ENCODE measurements at regions not wholly inside any gene's neighbourhood (a gene's known extent, or its start where the extent isn't known, plus 50 kb on each side); places are given as distances from the start of the nearest gene placed in this dataset.

DNA sequence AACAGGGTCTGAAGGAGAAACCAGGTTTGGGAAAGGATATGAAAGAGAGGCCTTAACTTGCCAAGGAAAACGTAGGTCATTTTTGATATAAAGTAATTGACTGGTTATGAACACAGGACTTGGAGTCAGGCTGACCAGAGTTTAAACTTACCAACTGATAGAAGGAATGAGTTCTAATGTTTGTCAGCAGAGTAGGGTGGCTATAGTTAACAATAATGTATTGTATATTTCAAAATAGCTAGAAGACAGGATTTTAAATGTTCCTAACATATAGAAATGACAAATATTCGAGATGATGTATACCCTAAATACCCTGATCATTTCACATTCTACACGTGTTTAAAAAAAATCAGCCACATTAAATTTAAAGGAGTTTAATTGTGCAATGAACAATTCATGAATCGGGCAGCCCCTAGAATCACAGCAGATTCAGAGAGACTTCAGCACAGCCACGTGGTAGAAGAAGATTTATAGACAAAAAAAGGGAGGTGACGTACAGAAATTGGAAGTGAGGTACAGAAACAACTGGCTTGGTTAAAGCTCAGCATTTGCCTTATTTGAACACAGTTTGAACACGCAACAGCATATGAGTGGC lies 52.5 kb upstream of the PLEKHG7 start:
- no peaks in the 10 kb centered on the region for H3K4me1 ChIP-seq (ENCODE audit: control insufficient read depth in 1 of 2, insufficient read depth in 2 of 2, low read length in 2 of 2)
- no peaks in the 10 kb centered on the region for H3K27me3 ChIP-seq (ENCODE audit: control insufficient read depth in 1 of 2, insufficient read depth in 2 of 2, low read length in 2 of 2)
- H3K9me3 ChIP-seq (ENCODE audit: control insufficient read depth in 1 of 2, low read length in 2 of 2): no peaks in the 10 kb centered on the region
- no peak overlapping the region for H3K9ac ChIP-seq (ENCODE audit: low read depth in 1 of 2, low read length in 2 of 2)
- H3K4me3 ChIP-seq (ENCODE audit: low read depth in 1 of 2, low read length in 2 of 2): no peak overlapping the region
- no peak overlapping the region for H3K27ac ChIP-seq (ENCODE audit: low read depth, low read length)
- no peaks in the 10 kb centered on the region for H3K36me3 ChIP-seq (ENCODE audit: control insufficient read depth in 1 of 2, insufficient read depth in 2 of 2, low read length in 2 of 2)

DNA sequence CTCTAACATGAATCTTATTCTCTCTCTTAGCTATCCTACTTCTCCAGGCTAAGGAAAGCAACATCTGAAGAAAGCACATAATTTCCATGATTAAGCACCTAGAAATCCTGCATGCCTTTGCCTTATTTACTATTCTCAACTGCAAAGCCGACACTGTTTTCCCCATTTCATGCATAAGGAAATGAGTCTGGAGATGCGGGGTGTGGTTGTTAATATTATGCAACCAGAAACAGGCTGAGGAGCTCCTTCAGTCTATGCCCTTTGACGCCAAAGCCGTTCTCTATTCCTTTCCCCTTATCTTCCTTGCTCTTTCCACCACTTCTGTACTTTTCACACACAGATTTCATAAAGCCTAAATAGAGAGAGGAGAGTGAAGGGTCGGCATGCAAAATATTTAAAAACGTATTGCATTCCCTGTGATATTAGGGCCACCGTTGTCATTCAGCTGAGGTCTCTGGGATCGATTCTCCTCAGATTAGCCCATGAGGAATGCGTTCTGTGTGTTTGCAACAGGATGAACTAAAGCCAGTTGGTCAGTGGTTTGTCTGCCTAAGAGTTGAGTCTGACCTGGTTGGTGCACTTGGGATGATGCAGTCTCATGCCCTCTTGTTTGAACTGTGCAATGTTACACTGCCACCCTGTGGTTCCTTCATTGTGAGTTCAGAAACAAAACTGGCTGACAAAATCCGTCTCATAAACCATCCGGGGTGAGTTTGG lies 53.1 kb upstream of the PLEKHG7 start:
- no peak overlapping the region for H3K27ac ChIP-seq (ENCODE audit: low read depth, low read length)
- no peak overlapping the region for H3K4me3 ChIP-seq (ENCODE audit: low read depth in 1 of 2, low read length in 2 of 2)
- H3K9me3 ChIP-seq (ENCODE audit: control insufficient read depth in 1 of 2, low read length in 2 of 2): no peaks in the 10 kb centered on the region
- H3K36me3 ChIP-seq (ENCODE audit: control insufficient read depth in 1 of 2, insufficient read depth in 2 of 2, low read length in 2 of 2): no peaks in the 10 kb centered on the region
- no peak overlapping the region for H3K9ac ChIP-seq (ENCODE audit: low read depth in 1 of 2, low read length in 2 of 2)
- H3K27me3 ChIP-seq (ENCODE audit: control insufficient read depth in 1 of 2, insufficient read depth in 2 of 2, low read length in 2 of 2): no peaks in the 10 kb centered on the region
- H3K4me1 ChIP-seq (ENCODE audit: control insufficient read depth in 1 of 2, insufficient read depth in 2 of 2, low read length in 2 of 2): no peaks in the 10 kb centered on the region

DNA sequence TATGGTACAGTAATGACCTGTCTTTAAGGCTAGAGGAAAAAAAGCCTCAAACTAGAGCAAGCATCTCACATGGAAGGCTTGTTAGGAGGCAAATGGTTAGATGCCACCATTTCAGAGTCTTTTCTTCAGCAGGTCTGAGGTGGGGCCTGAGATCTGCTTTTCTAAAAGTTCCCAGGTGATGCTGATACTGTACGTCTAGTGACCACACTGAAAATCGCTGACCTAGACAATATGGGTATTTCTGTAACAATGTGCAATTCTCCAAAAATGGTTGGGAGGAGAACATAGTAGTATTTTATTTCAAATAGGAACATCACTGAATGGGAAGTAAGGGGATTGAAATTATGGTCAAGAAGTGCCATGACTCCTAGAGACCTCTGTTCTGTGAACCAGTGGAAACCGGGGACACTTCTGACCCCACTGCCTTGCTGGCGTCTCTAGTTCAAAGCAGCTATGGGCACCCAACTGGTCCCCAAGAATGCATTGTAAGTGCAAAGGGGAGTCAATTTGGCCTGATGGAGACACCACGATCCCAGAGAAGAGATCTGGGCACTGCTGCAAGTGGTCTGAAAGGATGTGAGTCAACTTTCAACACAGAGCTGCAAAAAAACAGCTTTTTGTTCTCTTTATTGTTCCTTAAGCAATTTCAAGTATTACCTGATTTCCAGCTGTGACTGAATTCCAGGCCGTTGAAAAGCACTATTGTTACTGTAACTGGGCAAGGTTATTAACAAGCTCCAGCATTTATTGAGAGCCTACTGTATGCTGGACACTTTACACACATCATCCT lies 54.4 kb upstream of the PLEKHG7 start:
- H3K9me3 ChIP-seq (ENCODE audit: control insufficient read depth in 1 of 2, low read length in 2 of 2): no peaks in the 10 kb centered on the region
- no peaks in the 10 kb centered on the region for H3K4me1 ChIP-seq (ENCODE audit: control insufficient read depth in 1 of 2, insufficient read depth in 2 of 2, low read length in 2 of 2)
- H3K27me3 ChIP-seq (ENCODE audit: control insufficient read depth in 1 of 2, insufficient read depth in 2 of 2, low read length in 2 of 2): no peaks in the 10 kb centered on the region
- H3K36me3 ChIP-seq (ENCODE audit: control insufficient read depth in 1 of 2, insufficient read depth in 2 of 2, low read length in 2 of 2): no peaks in the 10 kb centered on the region
- no peak overlapping the region for H3K27ac ChIP-seq (ENCODE audit: low read depth, low read length)
- H3K4me3 ChIP-seq (ENCODE audit: low read depth in 1 of 2, low read length in 2 of 2): no peak overlapping the region
- H3K9ac ChIP-seq (ENCODE audit: low read depth in 1 of 2, low read length in 2 of 2): no peak overlapping the region

DNA sequence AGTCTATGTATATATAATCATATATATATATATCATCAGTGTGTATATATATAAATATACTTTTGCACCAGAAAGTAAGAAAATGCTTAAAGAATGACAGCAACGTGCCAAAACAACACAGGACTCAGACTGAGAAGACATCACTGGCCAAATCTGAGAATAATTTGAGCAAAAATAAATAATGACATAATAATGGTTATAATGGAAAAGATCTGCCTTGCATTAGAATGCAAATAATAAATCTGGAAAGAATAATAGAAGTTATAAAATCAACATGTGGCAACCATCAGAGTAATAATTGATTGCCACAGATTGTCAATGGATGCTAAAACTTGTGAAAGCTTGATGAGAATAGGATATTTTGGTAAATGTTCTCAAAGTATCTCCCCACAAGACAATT lies 61.5 kb upstream of the PLEKHG7 start:
- no peak overlapping the region for H3K4me3 ChIP-seq (ENCODE audit: low read depth in 1 of 2, low read length in 2 of 2)
- peaks cover 0 to 5% of the 10 kb centered on the region in 2 donors for H3K4me1 ChIP-seq (ENCODE audit: control insufficient read depth in 1 of 2, insufficient read depth in 2 of 2, low read length in 2 of 2)
- no peak overlapping the region for H3K9ac ChIP-seq (ENCODE audit: low read depth in 1 of 2, low read length in 2 of 2)
- H3K27ac ChIP-seq (ENCODE audit: low read depth, low read length): no peak overlapping the region
- no peaks in the 10 kb centered on the region for H3K36me3 ChIP-seq (ENCODE audit: control insufficient read depth in 1 of 2, insufficient read depth in 2 of 2, low read length in 2 of 2)
- H3K27me3 ChIP-seq (ENCODE audit: control insufficient read depth in 1 of 2, insufficient read depth in 2 of 2, low read length in 2 of 2): no peaks in the 10 kb centered on the region
- no peaks in the 10 kb centered on the region for H3K9me3 ChIP-seq (ENCODE audit: control insufficient read depth in 1 of 2, low read length in 2 of 2)

DNA sequence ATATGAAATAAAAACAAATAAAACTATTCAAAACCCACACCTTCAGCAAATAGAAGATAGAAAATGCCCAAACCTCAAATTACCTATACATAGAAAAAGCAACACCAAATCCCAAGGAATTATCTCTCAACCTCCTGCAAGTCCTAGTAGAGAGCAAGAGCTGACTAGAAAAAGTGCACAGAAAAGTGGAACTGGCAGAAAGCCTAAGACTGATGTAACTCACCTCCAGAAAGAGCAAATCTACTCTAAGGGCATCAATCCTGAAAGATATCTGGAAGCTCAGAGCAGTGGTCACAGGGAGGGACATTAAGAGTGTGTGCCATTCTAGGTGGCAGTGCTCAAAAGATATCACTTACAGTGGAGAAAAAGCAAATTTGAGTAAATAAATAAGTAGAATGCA lies 62.1 kb upstream of the PLEKHG7 start:
- Histone ChIP-seq H3K4me3 (ENCODE audit: low read depth in 1 of 2, low read length in 2 of 2) (no peak overlapping the region), H3K9me3 (ENCODE audit: control insufficient read depth in 1 of 2, low read length in 2 of 2) (no peaks in the 10 kb centered on the region), H3K27ac (ENCODE audit: low read depth, low read length) (no peak overlapping the region), H3K9ac (ENCODE audit: low read depth in 1 of 2, low read length in 2 of 2) (no peak overlapping the region), H3K27me3 (ENCODE audit: control insufficient read depth in 1 of 2, insufficient read depth in 2 of 2, low read length in 2 of 2) (no peaks in the 10 kb centered on the region), H3K36me3 (ENCODE audit: control insufficient read depth in 1 of 2, insufficient read depth in 2 of 2, low read length in 2 of 2) (no peaks in the 10 kb centered on the region), H3K4me1 (ENCODE audit: control insufficient read depth in 1 of 2, insufficient read depth in 2 of 2, low read length in 2 of 2) (peaks cover 0 to 5% of the 10 kb centered on the region in 2 donors)

DNA sequence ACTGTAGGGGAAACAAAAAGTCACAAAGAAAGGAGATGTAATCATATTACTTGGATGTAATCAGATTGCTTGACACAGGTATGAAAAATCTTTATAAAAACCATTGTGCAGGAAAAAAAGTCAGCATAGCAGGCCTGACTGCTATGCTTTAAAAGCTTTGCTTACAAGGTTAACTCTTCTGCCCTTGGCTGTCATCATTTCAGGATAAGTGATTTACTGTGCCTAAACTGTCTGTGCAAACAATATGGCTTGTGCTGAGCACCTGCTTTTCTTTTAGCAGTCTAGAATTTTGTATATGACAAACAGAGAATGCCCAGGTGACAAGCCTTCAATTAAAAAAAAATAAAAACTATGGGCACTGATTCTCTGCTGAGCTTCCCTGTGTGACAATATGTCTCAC lies 63.8 kb upstream of the PLEKHG7 start:
- no peak overlapping the region for H3K9ac ChIP-seq (ENCODE audit: low read depth in 1 of 2, low read length in 2 of 2)
- no peaks in the 10 kb centered on the region for H3K27me3 ChIP-seq (ENCODE audit: control insufficient read depth in 1 of 2, insufficient read depth in 2 of 2, low read length in 2 of 2)
- peaks cover 0 to 5% of the 10 kb centered on the region in 2 donors for H3K4me1 ChIP-seq (ENCODE audit: control insufficient read depth in 1 of 2, insufficient read depth in 2 of 2, low read length in 2 of 2)
- H3K9me3 ChIP-seq (ENCODE audit: control insufficient read depth in 1 of 2, low read length in 2 of 2): no peaks in the 10 kb centered on the region
- no peaks in the 10 kb centered on the region for H3K36me3 ChIP-seq (ENCODE audit: control insufficient read depth in 1 of 2, insufficient read depth in 2 of 2, low read length in 2 of 2)
- H3K4me3 ChIP-seq (ENCODE audit: low read depth in 1 of 2, low read length in 2 of 2): no peak overlapping the region
- no peak overlapping the region for H3K27ac ChIP-seq (ENCODE audit: low read depth, low read length)

DNA sequence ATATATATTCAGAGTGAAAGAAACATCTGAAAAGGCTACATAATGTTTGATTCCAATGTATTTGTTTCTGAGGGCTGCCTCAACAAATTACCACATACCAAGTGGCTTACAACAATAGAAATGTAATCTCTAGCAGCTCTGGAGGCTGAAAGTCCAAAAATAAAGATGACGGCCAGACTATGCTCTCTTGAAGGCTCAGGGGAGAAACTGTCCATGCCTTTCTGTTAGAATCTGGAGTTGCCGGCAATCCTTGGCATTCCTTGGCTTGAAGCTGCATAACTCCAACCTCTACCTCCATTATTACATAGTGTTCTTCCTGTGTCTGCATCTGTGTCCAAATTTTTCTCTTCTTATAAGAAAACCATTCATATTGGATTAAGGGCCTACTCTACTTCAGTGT lies 68.1 kb upstream of the PLEKHG7 start:
- Histone ChIP-seq H3K27ac (ENCODE audit: low read depth, low read length) (no peak overlapping the region), H3K36me3 (ENCODE audit: control insufficient read depth in 1 of 2, insufficient read depth in 2 of 2, low read length in 2 of 2) (no peaks in the 10 kb centered on the region), H3K4me1 (ENCODE audit: control insufficient read depth in 1 of 2, insufficient read depth in 2 of 2, low read length in 2 of 2) (peaks cover 0 to 5% of the 10 kb centered on the region in 2 donors), H3K27me3 (ENCODE audit: control insufficient read depth in 1 of 2, insufficient read depth in 2 of 2, low read length in 2 of 2) (no peaks in the 10 kb centered on the region), H3K4me3 (ENCODE audit: low read depth in 1 of 2, low read length in 2 of 2) (no peak overlapping the region), H3K9ac (ENCODE audit: low read depth in 1 of 2, low read length in 2 of 2) (no peak overlapping the region), H3K9me3 (ENCODE audit: control insufficient read depth in 1 of 2, low read length in 2 of 2) (no peaks in the 10 kb centered on the region)

DNA sequence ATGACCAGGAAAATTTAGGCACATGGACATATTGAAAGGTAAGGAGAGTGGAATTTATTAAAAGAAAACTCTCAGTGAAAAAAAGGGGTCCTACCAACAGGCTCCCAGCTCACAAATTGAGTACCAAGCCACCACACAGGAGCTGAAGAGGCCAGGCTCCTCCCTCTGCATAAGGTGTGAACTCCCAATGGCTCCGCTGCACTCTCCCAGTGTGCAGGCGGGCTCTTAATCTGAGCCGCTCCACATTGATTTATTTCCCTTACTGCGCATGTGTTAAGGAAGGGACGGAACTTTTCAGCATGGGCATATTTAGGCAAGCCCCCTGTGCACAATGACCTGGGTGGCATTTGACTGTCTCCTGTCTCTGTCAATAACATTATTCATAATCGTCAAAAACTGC lies 68.6 kb upstream of the PLEKHG7 start:
- no peaks in the 10 kb centered on the region for H3K4me1 ChIP-seq (ENCODE audit: control insufficient read depth in 1 of 2, insufficient read depth in 2 of 2, low read length in 2 of 2)
- H3K27ac ChIP-seq (ENCODE audit: low read depth, low read length): no peak overlapping the region
- no peaks in the 10 kb centered on the region for H3K36me3 ChIP-seq (ENCODE audit: control insufficient read depth in 1 of 2, insufficient read depth in 2 of 2, low read length in 2 of 2)
- H3K9ac ChIP-seq (ENCODE audit: low read depth in 1 of 2, low read length in 2 of 2): no peak overlapping the region
- H3K27me3 ChIP-seq (ENCODE audit: control insufficient read depth in 1 of 2, insufficient read depth in 2 of 2, low read length in 2 of 2): no peaks in the 10 kb centered on the region
- no peaks in the 10 kb centered on the region for H3K9me3 ChIP-seq (ENCODE audit: control insufficient read depth in 1 of 2, low read length in 2 of 2)
- no peak overlapping the region for H3K4me3 ChIP-seq (ENCODE audit: low read depth in 1 of 2, low read length in 2 of 2)

DNA sequence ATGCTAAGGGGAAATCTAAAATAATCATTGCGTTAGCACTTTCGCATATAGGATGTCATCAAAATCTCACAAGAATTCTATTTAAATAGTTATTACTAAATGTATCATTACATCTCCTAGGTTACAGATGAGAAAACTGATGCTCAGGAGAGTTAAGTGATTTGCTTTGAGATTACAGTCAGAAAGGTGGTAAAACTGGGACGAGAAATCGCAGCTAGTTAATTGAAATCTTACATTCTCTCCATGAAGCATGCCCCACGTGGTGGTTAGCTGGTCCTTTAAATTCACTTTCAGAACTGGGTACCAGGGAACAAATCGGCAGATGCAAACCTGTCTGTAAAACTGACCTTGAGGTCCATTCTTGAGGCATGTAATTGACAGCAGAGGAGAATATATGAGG lies 71.8 kb upstream of the PLEKHG7 start:
- no peaks in the 10 kb centered on the region for H3K27me3 ChIP-seq (ENCODE audit: control insufficient read depth in 1 of 2, insufficient read depth in 2 of 2, low read length in 2 of 2)
- no peaks in the 10 kb centered on the region for H3K36me3 ChIP-seq (ENCODE audit: control insufficient read depth in 1 of 2, insufficient read depth in 2 of 2, low read length in 2 of 2)
- no peaks in the 10 kb centered on the region for H3K9me3 ChIP-seq (ENCODE audit: control insufficient read depth in 1 of 2, low read length in 2 of 2)
- H3K9ac ChIP-seq (ENCODE audit: low read depth in 1 of 2, low read length in 2 of 2): no peak overlapping the region
- no peak overlapping the region for H3K27ac ChIP-seq (ENCODE audit: low read depth, low read length)
- no peak overlapping the region for H3K4me3 ChIP-seq (ENCODE audit: low read depth in 1 of 2, low read length in 2 of 2)
- H3K4me1 ChIP-seq (ENCODE audit: control insufficient read depth in 1 of 2, insufficient read depth in 2 of 2, low read length in 2 of 2): no peaks in the 10 kb centered on the region

DNA sequence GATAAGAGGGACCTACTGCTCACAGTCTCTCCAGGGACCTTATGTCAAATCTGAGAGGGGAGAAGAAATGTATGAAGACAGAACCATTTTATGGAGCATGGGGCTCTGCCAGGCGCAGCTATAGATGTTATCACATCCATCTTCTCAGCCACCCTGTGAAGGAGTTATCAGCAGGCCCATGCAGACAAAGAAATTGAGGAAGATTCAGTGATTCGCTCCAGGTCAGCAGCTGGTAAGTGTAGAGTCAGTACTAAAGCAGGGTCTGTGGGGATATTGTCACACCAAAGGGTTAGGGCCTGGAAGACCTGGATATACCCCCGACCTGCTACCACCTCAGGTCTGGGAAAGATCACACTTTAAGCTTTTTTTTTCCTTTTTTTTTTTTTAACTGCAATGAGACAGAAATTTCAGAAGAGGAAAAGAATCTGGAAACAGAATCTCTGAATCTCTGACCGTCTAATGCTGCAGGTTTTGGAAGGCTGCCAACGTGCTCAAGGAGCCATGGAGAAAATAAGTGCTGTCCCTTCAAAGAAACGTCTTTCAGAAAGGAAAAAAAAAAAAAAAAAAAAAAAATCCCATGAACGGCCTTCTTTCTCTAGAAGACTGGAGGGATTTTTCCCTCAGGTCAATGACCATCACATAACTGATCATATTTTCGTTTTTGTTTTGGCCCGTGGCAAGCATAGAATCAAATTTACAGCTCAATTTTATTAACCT lies 73.3 kb upstream of the PLEKHG7 start:
- Histone ChIP-seq H3K27ac (ENCODE audit: low read depth, low read length) (no peak overlapping the region), H3K4me1 (ENCODE audit: control insufficient read depth in 1 of 2, insufficient read depth in 2 of 2, low read length in 2 of 2) (no peaks in the 10 kb centered on the region), H3K36me3 (ENCODE audit: control insufficient read depth in 1 of 2, insufficient read depth in 2 of 2, low read length in 2 of 2) (no peaks in the 10 kb centered on the region), H3K9ac (ENCODE audit: low read depth in 1 of 2, low read length in 2 of 2) (no peak overlapping the region), H3K27me3 (ENCODE audit: control insufficient read depth in 1 of 2, insufficient read depth in 2 of 2, low read length in 2 of 2) (no peaks in the 10 kb centered on the region), H3K9me3 (ENCODE audit: control insufficient read depth in 1 of 2, low read length in 2 of 2) (no peaks in the 10 kb centered on the region), H3K4me3 (ENCODE audit: low read depth in 1 of 2, low read length in 2 of 2) (no peak overlapping the region)

Data from duodenal mucosa (tissue), 2 donors.